IPS-20b (cell line): ENCODE measurements at regions not wholly inside any gene's neighbourhood (a gene's known extent, or its start where the extent isn't known, plus 50 kb on each side); places are given as distances from the start of the nearest gene placed in this dataset.

Source experiments
- H3K27ac ChIP-seq: one replicate; pipeline ENCODE4 v1.5.1; 2013; ENCODE audit warnings: low read length
- H3K27me3 ChIP-seq: 2 replicates; pipeline ENCODE4 v1.6.1; 2013; ENCODE audit warnings: mild to moderate bottlenecking, low read length, inconsistent platforms; ENCODE audit not compliant: insufficient read depth
- H3K36me3 ChIP-seq: 2 replicates; pipeline ENCODE4 v1.6.1; 2013; ENCODE audit warnings: low read depth, mild to moderate bottlenecking, inconsistent platforms, low read length, moderate library complexity; ENCODE audit not compliant: insufficient read depth
- H3K4me1 ChIP-seq: 2 replicates; pipeline ENCODE4 v1.6.1; 2013; ENCODE audit warnings: mild to moderate bottlenecking, control low read depth, inconsistent platforms, low read length, moderate library complexity; ENCODE audit not compliant: insufficient read depth
- H3K4me3 ChIP-seq: 2 replicates; pipeline ENCODE4 v1.5.1; 2013; ENCODE audit warnings: mild to moderate bottlenecking, low read length, inconsistent platforms
- H3K9ac ChIP-seq: 2 replicates; pipeline ENCODE4 v1.6.1; 2013; ENCODE audit warnings: low read depth, mild to moderate bottlenecking, inconsistent platforms, low read length, moderate library complexity
- H3K9me3 ChIP-seq: 2 replicates; pipeline ENCODE4 v1.6.1; 2013; ENCODE audit warnings: mild to moderate bottlenecking, low read depth, low read length, inconsistent platforms; ENCODE audit not compliant: insufficient read depth

DNA sequence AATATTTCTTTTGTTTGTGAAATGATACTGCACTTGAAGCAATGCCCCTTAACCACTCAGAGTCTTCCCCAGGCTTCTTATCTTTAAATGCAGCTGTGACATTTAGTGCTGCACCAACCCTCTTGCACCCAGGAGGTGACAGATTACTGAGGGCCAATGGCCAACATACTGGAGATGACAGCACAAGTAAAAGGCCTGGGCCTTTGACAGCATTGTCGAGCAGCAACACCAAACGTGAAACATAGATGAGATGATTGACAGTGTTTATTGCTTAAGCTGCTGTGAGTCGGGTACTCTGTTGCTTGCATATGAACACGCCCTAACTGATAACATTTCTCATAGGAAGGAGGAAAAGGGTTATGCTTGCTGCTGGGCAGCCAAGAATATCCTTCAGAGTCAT, 80.3 kb downstream of the THNSL2 start:
- H3K27me3 ChIP-seq = no peaks in the 10 kb centered on the region

GRCh38 chr2:88248280-88248828, 78.2 kb downstream of the THNSL2 start:
- no peaks in the 10 kb centered on the region for H3K27me3 ChIP-seq
- no peaks in the 10 kb centered on the region for H3K36me3 ChIP-seq
- no peaks in the 10 kb centered on the region for H3K4me1 ChIP-seq
- peaks cover 9% of the 10 kb centered on the region; the same call in 1 of the 2 replicates for H3K9me3 ChIP-seq
- H3K4me3 ChIP-seq = no peak overlapping the region
- no peak overlapping the region for H3K9ac ChIP-seq
- H3K27ac ChIP-seq = no peak overlapping the region

More for the DNA sequence above, 80.3 kb downstream of the THNSL2 start:
- Histone ChIP-seq H3K27ac (no peak overlapping the region), H3K4me1 (no peaks in the 10 kb centered on the region), H3K4me3 (no peak overlapping the region), H3K9ac (no peak overlapping the region), H3K36me3 (no peaks in the 10 kb centered on the region), H3K9me3 (no peaks in the 10 kb centered on the region)

DNA sequence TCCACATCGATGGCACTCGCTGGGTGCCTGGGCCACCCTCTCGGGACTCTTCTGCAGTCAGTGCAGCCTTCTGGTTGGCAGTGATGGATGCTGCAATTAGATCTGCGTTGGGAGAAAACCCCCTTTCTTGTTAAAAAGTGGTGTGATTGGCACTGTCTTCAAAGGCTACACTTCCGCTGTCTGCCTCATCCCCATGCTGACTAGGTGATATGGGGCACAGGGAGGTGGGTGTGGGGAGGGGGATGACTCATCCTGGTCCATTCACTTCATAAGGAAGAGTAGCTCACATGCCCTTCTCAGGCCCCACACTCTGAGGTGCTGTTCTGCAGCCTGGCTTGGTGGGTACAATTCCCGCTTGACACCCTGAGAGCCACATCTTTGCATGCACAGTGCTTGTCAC, 77.4 kb downstream of the THNSL2 start:
- H3K27ac ChIP-seq = no peak overlapping the region
- no peaks in the 10 kb centered on the region for H3K36me3 ChIP-seq
- no peak overlapping the region for H3K9ac ChIP-seq
- H3K4me3 ChIP-seq = no peak overlapping the region
- H3K4me1 ChIP-seq = no peaks in the 10 kb centered on the region
- peaks cover 9% of the 10 kb centered on the region; the same call in 1 of the 2 replicates for H3K9me3 ChIP-seq
- H3K27me3 ChIP-seq = no peaks in the 10 kb centered on the region

DNA sequence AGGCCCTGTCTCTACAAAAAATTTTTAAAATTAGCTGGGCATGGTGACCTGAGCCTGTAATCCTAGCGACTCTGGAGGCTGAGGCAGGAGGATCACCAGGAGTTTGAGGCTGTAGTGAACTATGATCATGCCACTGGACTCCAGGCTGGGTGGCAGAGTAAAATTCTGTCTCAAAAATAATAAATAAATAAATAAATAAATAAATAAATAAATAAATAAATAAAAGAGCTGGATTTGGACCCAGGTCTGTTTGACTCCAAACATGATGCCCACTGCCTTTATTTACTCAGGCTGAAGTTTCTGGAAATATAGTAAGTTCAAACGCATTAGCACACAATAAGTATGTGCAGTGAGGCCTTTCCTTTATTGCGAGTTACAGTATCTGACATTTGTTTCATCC, 75.0 kb downstream of the THNSL2 start:
- H3K9me3 ChIP-seq = peaks cover 9% of the 10 kb centered on the region; the same call in 1 of the 2 replicates
- no peak overlapping the region for H3K27ac ChIP-seq
- H3K27me3 ChIP-seq = no peaks in the 10 kb centered on the region
- H3K4me3 ChIP-seq = no peak overlapping the region
- H3K4me1 ChIP-seq = no peaks in the 10 kb centered on the region
- no peaks in the 10 kb centered on the region for H3K36me3 ChIP-seq
- H3K9ac ChIP-seq = no peak overlapping the region

- Histone ChIP-seq H3K27ac (no peak overlapping the region), H3K27me3 (no peaks in the 10 kb centered on the region), H3K9ac (no peak overlapping the region), H3K36me3 (no peaks in the 10 kb centered on the region), H3K9me3 (peaks cover 9% of the 10 kb centered on the region; the same call in 1 of the 2 replicates), H3K4me1 (no peaks in the 10 kb centered on the region), H3K4me3 (no peak overlapping the region)
Measured at GRCh38 chr2:88239781-88240180, 69.6 kb downstream of the THNSL2 start.

DNA sequence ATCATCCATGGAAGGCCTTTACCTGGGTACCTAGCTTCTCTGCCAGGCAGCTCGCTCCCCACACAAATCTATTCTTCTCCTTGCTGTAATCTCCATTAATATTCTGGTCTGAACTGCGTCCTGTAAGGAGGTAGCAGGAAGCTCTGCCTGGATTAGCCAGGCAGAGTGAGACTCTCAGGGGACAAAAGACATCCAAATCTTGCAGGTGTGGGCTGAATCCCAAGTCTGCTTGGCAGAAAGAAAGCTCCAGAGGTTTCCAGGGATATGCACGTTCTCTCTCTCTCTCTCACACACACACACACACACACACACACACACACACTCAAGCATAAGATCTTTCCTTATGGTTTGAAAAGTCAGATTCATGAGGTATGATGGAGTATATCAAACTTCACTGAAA, 66.5 kb downstream of the THNSL2 start:
- no peaks in the 10 kb centered on the region for H3K4me1 ChIP-seq
- no peak overlapping the region for H3K27ac ChIP-seq
- H3K27me3 ChIP-seq = no peaks in the 10 kb centered on the region
- H3K9me3 ChIP-seq = no peaks in the 10 kb centered on the region
- no peak overlapping the region for H3K9ac ChIP-seq
- H3K4me3 ChIP-seq = no peak overlapping the region
- H3K36me3 ChIP-seq = no peaks in the 10 kb centered on the region
